Occipital lobe (tissue), 1 donor: ENCODE measurements at regions not wholly inside any gene's neighbourhood (a gene's known extent, or its start where the extent isn't known, plus 50 kb on each side); places are given as distances from the start of the nearest gene placed in this dataset.
"Not testable (repeated sequence)": the region's sequence is repeated elsewhere in the genome, so short reads cannot be mapped to it uniquely, and the experiment has no call there.

Experiments
- DNase-seq: peaks from one replicate; lab custom pipeline; 2025; lab: John Stamatoyannopoulos, UW

DNA sequence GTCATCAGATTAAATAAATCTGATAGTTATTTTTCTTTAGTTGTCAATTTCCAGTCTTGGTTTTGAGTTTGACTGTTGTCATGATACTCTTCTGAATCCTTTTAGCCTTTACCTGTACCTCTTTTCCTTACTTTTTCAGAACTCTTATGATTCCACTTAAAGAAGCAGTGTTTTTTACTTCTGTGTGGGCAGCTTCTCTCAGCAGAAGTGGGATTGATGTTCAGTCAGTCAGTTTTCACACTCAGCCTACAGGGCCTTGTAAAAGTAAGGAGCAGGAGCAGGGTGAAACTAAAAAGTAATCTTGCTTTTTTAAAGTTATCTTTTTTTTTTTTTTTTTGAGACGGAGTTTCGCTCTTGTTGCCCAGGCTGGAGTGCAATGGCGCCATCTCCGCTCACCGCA, 75.1 kb downstream of the HAUS1 start:
- DNase-seq, result no peak

DNA sequence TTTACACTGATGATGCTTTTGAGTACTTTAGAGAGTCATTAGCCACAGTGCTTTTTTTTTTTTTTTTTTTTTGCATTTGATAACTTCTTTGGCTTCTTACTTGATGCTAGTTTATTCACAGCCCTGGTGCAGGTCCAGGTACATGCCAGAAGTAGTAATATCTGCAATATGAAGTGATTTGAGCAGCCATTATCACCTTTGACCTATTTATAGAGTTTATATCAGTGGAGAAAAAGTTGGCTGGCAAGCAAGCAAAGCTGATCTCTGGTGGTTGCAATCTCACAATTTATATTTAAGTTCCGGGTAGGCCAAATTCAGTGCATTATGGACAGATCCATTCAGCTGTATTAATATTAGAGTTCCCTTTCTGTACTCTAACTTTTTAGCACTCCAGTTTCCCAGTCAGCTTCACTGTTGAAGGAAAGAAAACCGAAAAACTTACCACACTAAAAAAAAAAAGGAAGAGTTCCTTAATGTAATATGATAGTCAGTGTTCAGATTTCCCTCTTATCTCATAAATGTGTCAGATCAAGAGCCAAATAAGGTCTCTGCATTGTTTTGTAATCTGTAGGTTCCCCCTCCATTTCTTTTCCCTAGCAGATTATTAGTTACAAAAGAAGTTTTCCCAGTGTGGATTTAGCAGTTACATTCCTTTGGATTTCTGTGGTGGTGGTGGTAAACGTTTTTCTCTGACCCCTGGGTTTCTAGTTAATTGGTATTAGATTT, 78.6 kb downstream of the HAUS1 start:
- DNase-seq, result no peak

- DNase-seq, result not testable (repeated sequence)
These were observed 80.1 kb downstream of the HAUS1 start for GRCh38 chr18:46184296-46184695.

DNA sequence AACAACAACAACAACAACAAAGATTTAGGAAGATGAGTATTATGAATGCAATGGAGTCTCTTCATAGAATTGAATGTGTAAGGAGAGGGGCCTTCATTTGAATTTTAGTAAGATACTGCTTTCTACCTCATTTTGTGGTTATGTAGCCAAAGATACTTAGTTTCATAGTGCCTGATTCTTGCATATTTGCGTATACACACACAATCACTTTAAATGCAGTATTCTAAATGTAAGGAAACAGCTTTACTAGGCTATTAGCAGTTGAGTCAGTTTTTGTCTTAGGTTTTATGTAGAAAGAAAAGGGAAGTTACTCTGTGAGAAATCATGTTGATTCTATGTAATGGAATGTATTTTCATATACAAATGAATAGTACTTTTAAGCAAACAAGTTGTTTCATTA, 80.5 kb downstream of the HAUS1 start:
- DNase-seq, result no peak

DNA sequence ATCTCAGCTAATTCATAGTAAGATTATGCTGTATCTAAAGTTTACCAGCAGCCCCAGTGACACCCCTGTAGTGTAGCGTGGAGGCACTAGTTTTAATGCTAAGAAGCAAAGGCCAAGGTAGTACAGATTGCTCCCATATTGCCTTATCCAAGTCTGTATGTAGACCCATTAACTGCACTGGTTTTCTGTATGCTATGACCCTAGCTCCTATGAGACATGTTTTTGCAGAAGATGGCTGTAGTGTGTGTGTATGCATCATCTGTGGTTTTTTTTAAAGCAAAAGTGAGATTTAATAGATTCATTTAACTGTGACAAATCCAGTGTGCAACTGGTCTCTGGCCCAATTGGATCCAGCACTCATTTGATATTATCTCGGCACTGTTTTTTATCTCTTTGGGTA, 86.5 kb downstream of the HAUS1 start:
- no peak for DNase-seq

DNA sequence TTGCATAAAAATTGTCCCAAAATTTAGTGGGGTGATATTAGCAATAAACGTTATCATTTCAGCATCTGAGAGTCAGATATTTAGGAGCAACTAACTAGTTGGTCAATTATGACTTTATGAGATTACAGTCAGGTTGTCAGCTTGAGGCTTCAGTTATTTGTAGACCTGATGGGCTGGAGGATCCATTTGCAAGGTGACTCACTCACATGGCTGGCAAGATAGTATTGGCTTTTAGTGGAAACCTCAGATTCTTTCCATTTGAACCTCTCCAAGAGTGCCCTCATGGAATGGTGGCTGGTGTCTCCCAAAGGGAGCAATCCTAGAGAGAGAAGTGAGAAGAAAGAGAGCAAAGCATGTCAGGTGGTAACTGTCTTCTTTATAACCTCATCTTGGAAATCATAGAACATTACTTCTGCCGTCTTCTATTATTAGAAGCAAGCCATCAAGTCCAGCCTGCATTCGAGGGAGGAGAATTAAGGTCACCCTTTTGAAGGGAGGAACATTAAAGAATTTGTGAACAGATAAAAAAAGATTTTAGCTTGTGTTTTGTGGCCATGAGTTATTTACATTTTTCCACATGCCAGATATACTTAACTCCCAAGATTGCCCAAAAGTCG, 92.5 kb downstream of the HAUS1 start:
- DNase-seq, result no peak

DNA sequence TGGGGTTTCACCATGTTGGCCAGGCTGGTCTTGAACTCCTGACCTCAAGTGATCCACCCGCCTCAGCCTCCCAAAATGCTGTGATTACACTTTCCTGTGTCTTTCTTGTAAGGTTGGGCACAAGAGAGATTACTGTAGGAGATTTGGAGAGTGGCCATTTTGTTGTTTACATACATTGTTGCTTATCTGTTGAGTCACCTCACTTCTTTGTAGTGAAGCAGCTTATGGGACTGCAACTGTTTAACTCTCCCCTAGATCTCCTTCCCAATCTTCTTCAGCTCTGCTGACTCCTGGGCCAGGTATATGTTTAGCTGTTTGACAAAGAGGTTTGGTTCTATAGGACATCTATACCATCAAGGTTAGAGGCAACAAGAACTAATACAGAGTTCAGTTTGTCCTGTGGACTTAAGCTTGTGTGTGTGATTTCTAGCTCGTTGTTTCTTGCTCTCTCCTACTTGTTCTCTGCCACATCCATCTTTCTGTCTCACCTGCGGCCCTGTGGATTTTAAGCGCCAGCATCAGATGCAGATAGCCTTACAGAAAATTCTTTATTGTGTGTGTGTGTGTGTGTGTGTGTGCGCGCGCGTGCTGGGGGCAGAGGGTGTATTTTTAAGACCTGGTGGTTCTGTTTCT, 95.4 kb downstream of the HAUS1 start:
- DNase-seq, result no peak

DNA sequence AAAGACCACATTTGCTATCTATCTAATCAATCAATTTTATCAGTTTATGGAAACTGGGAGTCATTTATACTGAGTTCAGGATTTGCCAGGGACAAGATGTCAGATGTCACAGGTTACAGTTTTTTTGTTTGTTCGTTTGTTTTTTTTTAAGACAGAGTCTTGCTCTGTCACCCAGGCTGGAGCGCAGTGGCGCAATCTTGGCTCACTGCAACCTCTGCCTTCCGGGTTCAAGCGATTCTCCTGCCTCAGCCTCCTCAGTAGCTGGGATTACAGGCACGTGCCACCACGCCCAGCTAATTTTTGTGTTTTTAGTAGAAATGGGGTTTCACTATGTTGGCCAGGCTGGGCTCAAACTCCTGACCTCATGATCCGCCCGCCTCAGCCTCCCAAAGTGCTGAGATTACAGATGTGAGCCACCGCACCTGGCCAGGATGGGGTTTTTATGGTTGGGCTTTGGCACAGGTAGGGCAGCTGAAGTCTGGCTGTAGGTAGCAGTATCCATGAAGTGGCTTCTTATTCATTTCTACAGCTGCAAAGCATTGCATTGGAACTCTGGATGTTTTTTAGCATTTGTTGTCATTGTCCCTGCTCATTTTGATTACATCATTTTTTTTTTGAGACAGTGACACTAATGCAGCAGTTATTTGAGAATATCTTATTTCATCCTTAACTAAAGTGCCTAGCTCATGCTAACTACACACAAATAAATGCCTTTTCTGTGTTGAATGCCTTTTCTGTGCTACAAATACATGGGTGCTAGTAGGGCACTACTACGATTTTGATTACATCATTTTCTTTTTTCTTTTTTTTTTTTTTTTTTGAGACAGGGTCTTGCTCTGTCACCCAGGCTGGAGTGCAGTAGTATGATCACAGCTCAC, 96.2 kb downstream of the HAUS1 start:
- DNase-seq, result not testable (repeated sequence)

GRCh38 chr18:46204143-46204542, 100.0 kb downstream of the HAUS1 start:
- no peak for DNase-seq

- DNase-seq, result no peak
These were observed 103.8 kb downstream of the HAUS1 start for GRCh38 chr18:46207985-46208384.

DNA sequence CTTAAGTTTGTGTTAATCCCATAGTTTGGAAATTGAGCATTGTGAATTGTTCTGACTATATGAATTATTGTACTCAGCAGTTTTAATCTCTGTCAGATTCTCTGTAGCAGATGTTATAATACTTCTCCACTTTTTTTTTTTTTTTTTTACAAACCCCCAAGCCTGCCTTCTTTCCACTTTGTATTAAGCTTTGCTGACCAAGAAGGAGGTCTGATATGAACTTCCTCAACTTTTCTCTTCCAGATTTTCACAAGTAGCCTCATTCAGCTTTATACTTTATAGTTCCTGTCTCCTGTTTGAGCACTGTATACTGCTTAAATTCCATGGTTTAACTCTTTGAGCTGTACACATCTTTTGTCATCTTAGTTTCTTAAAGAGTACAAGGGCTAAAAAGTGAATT, 105.0 kb downstream of the HAUS1 start:
- no peak for DNase-seq

DNA sequence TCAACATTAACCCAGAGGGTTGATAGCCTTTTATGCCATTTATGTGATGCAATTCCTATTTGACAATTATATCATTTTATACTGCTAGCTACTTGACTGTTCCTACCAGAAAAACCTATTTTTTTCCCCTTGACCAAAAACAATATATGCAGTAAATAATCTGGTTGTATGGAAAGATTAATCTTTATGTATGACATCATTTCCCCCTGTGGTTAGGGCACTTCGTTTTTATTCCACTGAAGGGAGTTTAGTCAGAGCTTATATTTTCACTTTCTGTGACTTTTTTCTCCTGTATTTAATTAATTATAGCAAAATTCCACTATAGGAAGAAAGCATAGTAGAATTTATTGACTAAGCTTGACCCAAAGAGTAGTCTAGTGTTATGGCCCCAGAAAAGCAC, 107.6 kb downstream of the HAUS1 start:
- no peak for DNase-seq

DNA sequence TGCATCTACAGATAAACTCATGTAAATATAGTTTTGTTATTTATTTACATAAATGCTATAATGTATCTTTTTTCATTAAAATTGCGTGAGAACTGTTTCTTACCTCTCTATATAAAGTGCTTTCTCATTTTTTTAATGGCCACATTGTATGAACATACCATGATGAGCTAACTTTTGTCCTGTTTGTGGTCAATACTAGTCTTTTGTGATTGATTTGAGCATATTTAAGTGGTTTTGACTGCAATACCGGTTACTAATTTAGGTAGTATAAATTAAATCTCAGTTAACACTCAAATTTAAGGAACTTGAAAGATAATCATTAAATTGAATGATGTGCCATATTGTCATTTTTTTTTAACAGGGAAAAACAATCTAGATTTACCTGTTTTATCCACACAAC, 108.2 kb downstream of the HAUS1 start:
- no peak for DNase-seq

DNA sequence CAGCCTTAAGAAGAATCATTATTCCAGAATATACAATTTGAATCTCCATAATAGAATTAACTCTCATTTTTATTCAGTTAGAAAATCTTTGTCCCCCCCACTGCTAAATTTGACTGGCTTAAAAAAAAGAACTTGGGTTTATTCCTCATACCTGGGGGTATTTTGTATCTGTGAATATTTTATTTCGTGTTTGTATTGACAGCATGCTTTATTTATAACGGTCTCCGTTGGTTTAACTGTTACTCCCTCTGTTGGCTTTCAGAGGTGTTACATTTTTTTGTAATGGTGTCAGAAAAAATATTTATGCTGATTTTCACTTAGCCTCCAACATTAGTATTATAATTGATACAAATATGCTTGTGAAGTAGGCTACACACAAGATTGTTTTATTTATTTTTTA, 109.1 kb downstream of the HAUS1 start:
- no peak for DNase-seq

DNA sequence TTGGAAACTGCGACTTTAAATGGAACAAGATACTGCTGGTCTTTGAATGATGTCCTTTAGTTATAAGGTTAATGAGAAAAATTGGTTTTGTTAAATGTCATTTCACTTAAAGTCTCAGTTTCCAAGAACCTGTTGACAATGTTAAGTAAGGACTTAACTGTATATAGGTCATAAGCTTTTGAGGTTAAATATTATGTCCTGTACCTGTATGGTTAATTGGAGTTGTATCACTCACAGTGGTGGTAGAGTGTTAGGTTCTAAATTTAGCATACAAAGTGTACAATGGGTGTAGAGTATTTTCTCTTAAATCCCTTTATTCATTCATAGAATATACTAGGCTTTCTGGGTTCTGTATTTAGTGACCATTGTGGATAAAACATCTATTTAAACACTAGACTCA, 110.2 kb downstream of the HAUS1 start:
- DNase-seq, result no peak

DNA sequence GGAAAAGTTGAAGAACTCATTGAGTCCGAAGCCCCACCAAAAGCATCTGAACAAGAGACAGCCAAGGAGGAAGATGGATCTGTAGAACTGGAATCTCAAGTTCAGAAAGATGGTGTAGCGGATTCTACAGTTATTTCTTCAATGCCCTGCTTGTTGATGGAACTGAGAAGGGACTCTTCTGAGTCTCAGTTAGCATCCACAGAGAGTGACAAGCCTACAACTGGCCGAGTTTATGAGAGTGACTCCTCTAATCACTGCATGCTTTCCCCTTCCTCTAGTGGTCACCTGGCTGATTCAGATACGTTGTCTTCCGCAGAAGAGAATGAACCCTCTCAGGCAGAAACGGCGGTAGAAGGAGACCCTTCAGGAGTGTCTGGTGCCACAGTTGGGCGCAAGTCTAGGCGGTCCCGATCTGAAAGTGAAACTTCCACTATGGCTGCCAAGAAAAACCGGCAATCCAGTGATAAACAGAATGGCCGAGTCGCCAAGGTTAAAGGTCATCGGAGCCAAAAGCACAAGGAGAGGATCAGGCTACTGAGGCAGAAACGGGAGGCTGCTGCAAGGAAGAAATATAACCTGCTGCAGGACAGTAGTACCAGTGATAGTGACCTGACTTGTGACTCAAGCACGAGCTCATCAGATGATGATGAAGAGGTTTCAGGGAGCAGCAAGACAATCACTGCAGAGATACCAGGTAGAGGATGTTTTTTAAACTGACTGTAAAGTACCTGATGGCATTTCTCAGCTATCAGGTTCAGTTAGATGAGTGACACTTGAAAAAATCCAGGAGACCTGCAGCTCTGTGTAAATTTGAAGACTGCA, 111.9 kb downstream of the HAUS1 start:
- no peak for DNase-seq

GRCh38 chr18:46220116-46220515, 115.9 kb downstream of the HAUS1 start:
- no peak for DNase-seq

- no peak for DNase-seq
These were observed 117.9 kb downstream of the HAUS1 start for GRCh38 chr18:46222093-46222492.

DNA sequence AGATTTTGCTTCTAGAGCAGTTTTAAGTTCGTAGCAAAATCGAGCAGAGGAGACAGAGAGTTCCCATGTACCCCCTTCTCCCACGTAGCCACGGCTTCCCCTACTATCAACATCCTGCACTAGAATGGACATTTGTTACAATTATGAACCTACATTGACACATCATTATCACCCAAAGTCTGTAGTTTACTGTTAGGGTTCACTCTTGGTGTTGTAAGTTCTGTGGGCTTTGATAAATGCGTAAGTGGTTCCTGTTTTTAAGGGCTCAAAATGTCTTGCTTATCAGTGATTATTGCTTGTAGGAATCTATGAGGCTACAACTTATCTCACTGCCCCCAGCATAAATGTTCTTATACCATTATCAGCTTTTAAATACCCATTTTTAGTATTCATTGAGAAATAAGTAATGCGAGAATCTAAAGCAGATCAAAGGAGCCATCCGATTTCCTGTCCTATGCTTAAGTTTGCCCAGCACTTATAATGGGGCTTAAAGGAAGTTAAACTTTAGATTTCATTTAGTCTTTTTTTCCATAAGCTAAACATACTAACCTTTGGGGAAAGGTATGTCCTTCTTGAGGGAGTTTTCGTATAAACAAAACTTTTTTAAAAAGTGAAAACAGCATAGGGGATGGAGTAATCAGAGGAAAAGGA, 118.7 kb downstream of the HAUS1 start:
- no peak for DNase-seq

DNA sequence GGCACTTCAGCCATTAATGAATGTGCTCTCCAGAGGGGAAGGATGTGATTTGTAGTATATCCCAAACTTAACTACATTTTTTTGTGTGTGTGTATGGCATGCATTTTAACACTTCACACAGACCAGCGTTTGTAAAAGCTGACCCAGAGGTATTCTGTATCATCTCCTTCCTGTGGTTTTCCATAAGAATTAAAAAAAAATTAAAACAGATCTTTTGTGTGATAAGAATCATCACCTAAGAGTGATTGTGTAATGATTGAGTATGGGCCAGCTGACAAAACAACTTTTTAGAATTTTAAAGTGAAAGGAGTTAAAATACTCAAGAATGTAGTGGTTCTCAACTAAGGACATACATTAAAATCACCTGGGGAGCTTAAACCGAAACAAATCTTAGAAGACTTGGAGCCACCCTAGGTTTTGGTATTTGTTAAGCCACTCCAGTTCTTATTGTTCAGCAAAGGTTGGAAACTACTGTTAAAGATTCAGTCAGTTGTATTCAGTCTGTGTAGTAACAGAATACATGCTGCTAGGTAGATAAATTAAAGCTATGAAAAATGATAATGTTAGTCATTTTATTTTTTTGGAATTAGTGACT, 120.1 kb downstream of the HAUS1 start:
- no peak for DNase-seq
